ENCODE measurements at regions not wholly inside any gene's neighbourhood (a gene's known extent, or its start where the extent isn't known, plus 50 kb on each side); places are given as distances from the start of the nearest gene placed in this dataset.
"Not testable (repeated sequence)": the region's sequence is repeated elsewhere in the genome, so short reads cannot be mapped to it uniquely, and the experiment has no call there.

GRCh38 chrY:20925350-20926091, 169.6 kb downstream of the RPS4Y2 start:
- TF ChIP-seq, protein P1, sequence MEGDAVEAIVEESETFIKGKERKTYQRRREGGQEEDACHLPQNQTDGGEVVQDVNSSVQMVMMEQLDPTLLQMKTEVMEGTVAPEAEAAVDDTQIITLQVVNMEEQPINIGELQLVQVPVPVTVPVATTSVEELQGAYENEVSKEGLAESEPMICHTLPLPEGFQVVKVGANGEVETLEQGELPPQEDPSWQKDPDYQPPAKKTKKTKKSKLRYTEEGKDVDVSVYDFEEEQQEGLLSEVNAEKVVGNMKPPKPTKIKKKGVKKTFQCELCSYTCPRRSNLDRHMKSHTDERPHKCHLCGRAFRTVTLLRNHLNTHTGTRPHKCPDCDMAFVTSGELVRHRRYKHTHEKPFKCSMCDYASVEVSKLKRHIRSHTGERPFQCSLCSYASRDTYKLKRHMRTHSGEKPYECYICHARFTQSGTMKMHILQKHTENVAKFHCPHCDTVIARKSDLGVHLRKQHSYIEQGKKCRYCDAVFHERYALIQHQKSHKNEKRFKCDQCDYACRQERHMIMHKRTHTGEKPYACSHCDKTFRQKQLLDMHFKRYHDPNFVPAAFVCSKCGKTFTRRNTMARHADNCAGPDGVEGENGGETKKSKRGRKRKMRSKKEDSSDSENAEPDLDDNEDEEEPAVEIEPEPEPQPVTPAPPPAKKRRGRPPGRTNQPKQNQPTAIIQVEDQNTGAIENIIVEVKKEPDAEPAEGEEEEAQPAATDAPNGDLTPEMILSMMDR (IDR thresholded peaks at IDR 0.05) = not testable (repeated sequence)
- TF ChIP-seq POLR2A, POLR2AphosphoS5 (IDR thresholded peaks at IDR 0.05): not testable (repeated sequence)

All from upper lobe of left lung (tissue), 4 donors.